CD8-positive, alpha-beta memory T cell (primary cell): ENCODE measurements at regions not wholly inside any gene's neighbourhood (a gene's known extent, or its start where the extent isn't known, plus 50 kb on each side); places are given as distances from the start of the nearest gene placed in this dataset.

ENCODE experiments used
- CTCF ChIA-PET: fragments of 350-600 bp; sonication (Branson Sonifier 250); formaldehyde crosslinking; loops from one replicate; lab custom pipeline; 2021; ENCODE audit warnings: antibody characterized with exemption; lab: Charles Lee
- POLR2A ChIA-PET: fragments of 350-600 bp; sonication (Branson Sonifier 250); formaldehyde crosslinking; loops from one replicate; lab custom pipeline; 2021; ENCODE audit warnings: antibody characterized with exemption; lab: Charles Lee
- DNase-seq, 5 donors: peaks; one replicate each; pipeline versions ENCODE4 v3.0.0 to v3.0.0-alpha.2; 2020 to 2022; ENCODE audit warnings: mixed read lengths in 1 of 5
- H3K27ac ChIP-seq: one replicate; pipeline ENCODE4 v1.7.0; 2013; ENCODE audit warnings: low read depth, mild to moderate bottlenecking, low read length, moderate library complexity
- H3K27me3 ChIP-seq: 2 replicates; pipeline ENCODE4 v1.7.0; 2013; ENCODE audit warnings: low read length, mild to moderate bottlenecking; ENCODE audit not compliant: insufficient read depth, poor library complexity, severe bottlenecking
- H3K36me3 ChIP-seq: 2 replicates; pipeline ENCODE4 v1.7.0; 2013; ENCODE audit warnings: mild to moderate bottlenecking, low read length, moderate library complexity; ENCODE audit not compliant: insufficient read depth
- H3K4me1 ChIP-seq: 2 replicates; pipeline ENCODE4 v1.7.0; 2013; ENCODE audit warnings: mild to moderate bottlenecking, low read length, moderate library complexity; ENCODE audit not compliant: insufficient read depth
- H3K4me3 ChIP-seq: 2 replicates; pipeline ENCODE4 v1.7.0; 2013; ENCODE audit warnings: mild to moderate bottlenecking, low read length
- H3K9me3 ChIP-seq: 2 replicates; pipeline ENCODE4 v1.7.0; 2013; ENCODE audit warnings: mild to moderate bottlenecking, low read length
- H3K27ac Mint-ChIP-seq, 8 donors: one replicate each; pipeline ENCODE4 v1.8.0; 2020 to 2021; ENCODE audit warnings: mixed read lengths in 8 of 8, mild to moderate bottlenecking in 6 of 8, inconsistent platforms in 3 of 8, moderate library complexity in 3 of 8
- H3K27me3 Mint-ChIP-seq, 2 donors: one replicate each; pipeline ENCODE4 v1.8.0; 2020 to 2021; ENCODE audit warnings: mixed read lengths in 2 of 2, mild to moderate bottlenecking in 1 of 2, moderate library complexity in 1 of 2
- H3K36me3 Mint-ChIP-seq, 3 donors: one replicate each; pipeline ENCODE4 v1.8.0; 2020 to 2021; ENCODE audit warnings: mixed read lengths in 3 of 3, inconsistent platforms in 1 of 3, mild to moderate bottlenecking in 1 of 3
- H3K4me1 Mint-ChIP-seq, 3 donors: one replicate each; pipeline ENCODE4 v1.8.0; 2020 to 2021; ENCODE audit warnings: mixed read lengths in 3 of 3, inconsistent platforms in 1 of 3, mild to moderate bottlenecking in 1 of 3
- H3K4me3 Mint-ChIP-seq, 7 donors: one replicate each; pipeline ENCODE4 v1.8.0; 2020 to 2021; ENCODE audit warnings: mixed read lengths in 7 of 7, mild to moderate bottlenecking in 6 of 7, moderate library complexity in 4 of 7, inconsistent platforms in 2 of 7
- H3K9me3 Mint-ChIP-seq, 5 donors: one replicate each; pipeline ENCODE4 v1.8.0; 2020 to 2022; ENCODE audit warnings: mixed read lengths in 5 of 5, mild to moderate bottlenecking in 3 of 5, moderate library complexity in 2 of 5, inconsistent platforms in 1 of 5

DNA sequence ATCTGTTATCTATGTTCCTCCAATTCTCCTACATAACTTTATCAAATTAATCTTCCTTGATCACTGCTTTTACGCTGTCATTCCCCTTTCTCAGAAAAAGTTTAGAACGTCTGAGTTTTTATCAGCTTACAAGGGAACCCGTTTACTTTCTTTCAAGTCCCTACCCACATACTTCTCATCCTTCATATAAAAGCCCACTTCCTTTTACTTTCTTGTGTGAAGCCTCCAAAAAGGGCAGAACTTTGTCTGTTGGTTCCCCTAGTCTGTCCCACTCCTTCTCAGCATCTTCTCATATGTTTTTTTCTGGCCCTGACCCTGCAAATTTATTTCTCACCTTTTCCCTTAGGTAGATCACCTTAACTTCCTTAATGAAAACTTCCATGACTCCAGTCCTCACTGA, 106.1 kb downstream of the TFAP2B start:
- Mint-ChIP-seq H3K36me3 (no peaks in the 10 kb centered on the region), H3K27me3 (no peaks in the 10 kb centered on the region), H3K4me3 (no peak overlapping the region), H3K4me1 (no peaks in the 10 kb centered on the region), H3K27ac (no peak overlapping the region), H3K9me3 (peaks cover 2 to 14% (median 4%) of the 10 kb centered on the region in 5 donors)
- no peaks in the 10 kb centered on the region for H3K9me3 ChIP-seq
- no peaks in the 10 kb centered on the region for H3K27me3 ChIP-seq
- no peak overlapping the region for H3K4me3 ChIP-seq
- H3K36me3 ChIP-seq, result no peaks in the 10 kb centered on the region
- ChIA-PET POLR2A (no interaction called here), CTCF (no interaction called here)
- no peak for DNase-seq
- no peak overlapping the region for H3K27ac ChIP-seq
- H3K4me1 ChIP-seq, result no peaks in the 10 kb centered on the region

DNA sequence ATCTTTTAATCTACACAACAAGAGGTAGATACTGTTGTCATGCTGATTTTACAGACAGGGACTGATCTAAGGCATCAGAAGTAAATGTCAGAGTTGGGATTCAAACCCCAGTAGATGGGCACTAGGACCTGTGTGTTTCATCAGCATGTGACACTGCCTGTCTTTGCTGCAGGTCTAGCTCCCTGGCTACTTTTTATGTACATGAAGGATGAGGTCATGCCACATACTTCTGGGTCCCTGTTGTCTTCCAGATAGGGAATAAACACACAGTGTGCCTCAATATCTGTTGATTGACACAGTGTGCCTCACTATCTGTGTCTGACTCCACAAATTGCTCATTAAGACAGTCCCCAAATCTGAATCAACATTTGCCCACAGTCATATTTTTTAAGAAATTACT, 106.9 kb downstream of the TFAP2B start:
- DNase-seq, result no peak
- H3K27me3 Mint-ChIP-seq, result no peaks in the 10 kb centered on the region

GRCh38 chr6:50925981-50926380, 107.3 kb downstream of the TFAP2B start:
- Histone ChIP-seq H3K27me3 (no peaks in the 10 kb centered on the region), H3K4me3 (no peak overlapping the region), H3K36me3 (no peaks in the 10 kb centered on the region), H3K4me1 (no peaks in the 10 kb centered on the region), H3K27ac (no peak overlapping the region), H3K9me3 (no peaks in the 10 kb centered on the region)
- H3K4me1 Mint-ChIP-seq, result no peaks in the 10 kb centered on the region
- ChIA-PET CTCF (no interaction called here), POLR2A (no interaction called here)
- no peak overlapping the region for H3K27ac Mint-ChIP-seq
- H3K27me3 Mint-ChIP-seq, result no peaks in the 10 kb centered on the region
- H3K36me3 Mint-ChIP-seq, result no peaks in the 10 kb centered on the region
- peaks cover 0 to 12% (median 5%) of the 10 kb centered on the region in 5 donors for H3K9me3 Mint-ChIP-seq
- no peak overlapping the region for H3K4me3 Mint-ChIP-seq
- no peak for DNase-seq

More for the DNA sequence above, 106.9 kb downstream of the TFAP2B start:
- H3K27ac ChIP-seq, result no peak overlapping the region
- H3K36me3 ChIP-seq, result no peaks in the 10 kb centered on the region
- POLR2A ChIA-PET, result no interaction called here
- H3K9me3 ChIP-seq, result no peaks in the 10 kb centered on the region
- Mint-ChIP-seq H3K4me3 (no peak overlapping the region), H3K4me1 (no peaks in the 10 kb centered on the region), H3K9me3 (peaks cover 0 to 12% (median 4%) of the 10 kb centered on the region in 5 donors), H3K36me3 (no peaks in the 10 kb centered on the region), H3K27ac (no peak overlapping the region)
- H3K4me1 ChIP-seq, result no peaks in the 10 kb centered on the region
- H3K4me3 ChIP-seq, result no peak overlapping the region
- CTCF ChIA-PET, result no interaction called here
- no peaks in the 10 kb centered on the region for H3K27me3 ChIP-seq

GRCh38 chr6:50927800-50928199, 109.1 kb downstream of the TFAP2B start:
- Histone ChIP-seq H3K36me3 (no peaks in the 10 kb centered on the region), H3K4me3 (no peak overlapping the region), H3K9me3 (no peaks in the 10 kb centered on the region), H3K4me1 (no peaks in the 10 kb centered on the region), H3K27me3 (no peaks in the 10 kb centered on the region), H3K27ac (no peak overlapping the region)
- CTCF ChIA-PET, result no interaction called here
- Mint-ChIP-seq H3K9me3 (peaks cover 0 to 12% (median 6%) of the 10 kb centered on the region in 5 donors), H3K27ac (no peak overlapping the region), H3K27me3 (no peaks in the 10 kb centered on the region), H3K4me3 (no peak overlapping the region), H3K4me1 (no peaks in the 10 kb centered on the region), H3K36me3 (no peaks in the 10 kb centered on the region)
- DNase-seq, result no peak
- POLR2A ChIA-PET, result no interaction called here

- peaks cover 0 to 10% (median under 1%) of the 10 kb centered on the region in 5 donors for H3K9me3 Mint-ChIP-seq
- H3K27ac Mint-ChIP-seq, result no peak overlapping the region
- DNase-seq, result no peak
- no peaks in the 10 kb centered on the region for H3K36me3 Mint-ChIP-seq
- Histone ChIP-seq H3K4me3 (no peak overlapping the region), H3K36me3 (no peaks in the 10 kb centered on the region), H3K4me1 (no peaks in the 10 kb centered on the region), H3K9me3 (no peaks in the 10 kb centered on the region), H3K27ac (no peak overlapping the region), H3K27me3 (no peaks in the 10 kb centered on the region)
- CTCF ChIA-PET, result no interaction called here
- no peak overlapping the region for H3K4me3 Mint-ChIP-seq
- POLR2A ChIA-PET, result no interaction called here
- H3K4me1 Mint-ChIP-seq, result no peaks in the 10 kb centered on the region
- no peaks in the 10 kb centered on the region for H3K27me3 Mint-ChIP-seq
Observed at GRCh38 chr6:50929323-50929722, 110.7 kb downstream of the TFAP2B start.

DNA sequence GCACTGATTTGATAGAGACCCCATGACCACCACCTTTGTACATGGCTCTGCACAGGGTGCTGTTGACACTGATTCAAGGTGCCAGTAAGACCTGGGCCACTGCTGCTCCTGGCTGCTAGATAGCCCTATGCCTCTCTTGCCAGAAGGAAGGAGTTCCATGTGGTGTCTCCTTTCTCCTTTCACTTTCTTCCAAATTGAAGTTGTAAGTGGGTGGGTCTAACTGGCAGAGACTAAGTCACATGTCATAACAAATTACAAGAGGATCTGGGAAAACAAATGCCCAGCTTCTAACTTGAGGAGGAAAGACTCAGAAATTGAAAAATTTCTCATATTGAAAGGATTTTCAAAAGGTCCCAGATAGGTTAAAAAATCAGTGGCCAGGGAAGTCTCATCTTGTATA, 116.8 kb downstream of the TFAP2B start:
- ChIA-PET POLR2A (no interaction called here), CTCF (no interaction called here)
- no peaks in the 10 kb centered on the region for H3K4me1 ChIP-seq
- no peaks in the 10 kb centered on the region for H3K27me3 ChIP-seq
- H3K36me3 ChIP-seq, result no peaks in the 10 kb centered on the region
- H3K4me1 Mint-ChIP-seq, result no peaks in the 10 kb centered on the region
- H3K36me3 Mint-ChIP-seq, result no peaks in the 10 kb centered on the region
- H3K9me3 ChIP-seq, result no peaks in the 10 kb centered on the region
- H3K4me3 ChIP-seq, result no peak overlapping the region
- no peak for DNase-seq
- no peaks in the 10 kb centered on the region for H3K27me3 Mint-ChIP-seq
- H3K27ac Mint-ChIP-seq, result no peak overlapping the region
- H3K4me3 Mint-ChIP-seq, result no peak overlapping the region
- no peak overlapping the region for H3K27ac ChIP-seq
- peaks cover 0 to 13% (median 3%) of the 10 kb centered on the region in 5 donors for H3K9me3 Mint-ChIP-seq

- no peaks in the 10 kb centered on the region for H3K4me1 Mint-ChIP-seq
- no peak for DNase-seq
- H3K27ac ChIP-seq, result no peak overlapping the region
- H3K36me3 Mint-ChIP-seq, result no peaks in the 10 kb centered on the region
- H3K27me3 Mint-ChIP-seq, result no peaks in the 10 kb centered on the region
- H3K4me3 Mint-ChIP-seq, result no peak overlapping the region
- H3K36me3 ChIP-seq, result no peaks in the 10 kb centered on the region
- H3K9me3 ChIP-seq, result no peaks in the 10 kb centered on the region
- POLR2A ChIA-PET, result no interaction called here
- H3K27me3 ChIP-seq, result no peaks in the 10 kb centered on the region
- H3K4me1 ChIP-seq, result no peaks in the 10 kb centered on the region
- CTCF ChIA-PET, result no interaction called here
- H3K4me3 ChIP-seq, result no peak overlapping the region
- H3K27ac Mint-ChIP-seq, result no peak overlapping the region
- H3K9me3 Mint-ChIP-seq, result peaks cover 0 to 10% (median 3%) of the 10 kb centered on the region in 5 donors
Observed at GRCh38 chr6:50936277-50936681, 117.6 kb downstream of the TFAP2B start.

- H3K27ac ChIP-seq, result no peak overlapping the region
- no peak overlapping the region for H3K27ac Mint-ChIP-seq
- no peak for DNase-seq
- H3K4me1 Mint-ChIP-seq, result no peaks in the 10 kb centered on the region
- H3K27me3 ChIP-seq, result no peaks in the 10 kb centered on the region
- no peaks in the 10 kb centered on the region for H3K9me3 ChIP-seq
- ChIA-PET CTCF (no interaction called here), POLR2A (no interaction called here)
- H3K4me1 ChIP-seq, result no peaks in the 10 kb centered on the region
- no peaks in the 10 kb centered on the region for H3K36me3 ChIP-seq
- H3K9me3 Mint-ChIP-seq, result peaks cover 0 to 29% (median 2%) of the 10 kb centered on the region in 5 donors
- no peak overlapping the region for H3K4me3 Mint-ChIP-seq
- H3K4me3 ChIP-seq, result no peak overlapping the region
- H3K36me3 Mint-ChIP-seq, result no peaks in the 10 kb centered on the region
- H3K27me3 Mint-ChIP-seq, result no peaks in the 10 kb centered on the region
Observed at GRCh38 chr6:50939931-50940330, 121.3 kb downstream of the TFAP2B start.

DNA sequence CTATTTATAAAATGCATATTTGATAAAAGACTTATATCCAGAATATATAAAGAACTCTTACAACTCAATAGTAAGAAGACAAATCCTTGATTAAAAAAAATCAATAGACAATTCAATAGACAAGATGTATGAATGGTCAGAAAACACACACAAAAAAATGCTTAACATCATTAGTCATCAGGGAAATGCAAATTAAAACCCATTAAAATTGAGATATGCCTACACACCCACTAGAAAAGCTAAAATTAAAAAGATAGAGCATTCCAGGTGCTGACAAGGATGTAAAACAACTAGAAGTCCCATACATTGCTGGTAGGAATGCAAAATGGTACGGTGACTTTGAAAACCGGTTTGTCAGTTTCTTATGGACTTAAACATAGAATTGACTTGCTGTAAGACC, 127.1 kb downstream of the TFAP2B start:
- Mint-ChIP-seq H3K27ac (no peak overlapping the region), H3K36me3 (no peaks in the 10 kb centered on the region), H3K27me3 (no peaks in the 10 kb centered on the region), H3K4me3 (no peak overlapping the region), H3K4me1 (no peaks in the 10 kb centered on the region), H3K9me3 (peaks cover 0 to 31% (median 2%) of the 10 kb centered on the region in 5 donors)
- Histone ChIP-seq H3K4me1 (no peaks in the 10 kb centered on the region), H3K27ac (no peak overlapping the region), H3K4me3 (no peak overlapping the region), H3K9me3 (no peaks in the 10 kb centered on the region), H3K27me3 (no peaks in the 10 kb centered on the region), H3K36me3 (no peaks in the 10 kb centered on the region)
- ChIA-PET POLR2A (no interaction called here), CTCF (no interaction called here)
- DNase-seq, result no peak
